Sigmoid colon (tissue), 4 donors: ENCODE measurements at regions not wholly inside any gene's neighbourhood (a gene's known extent, or its start where the extent isn't known, plus 50 kb on each side); places are given as distances from the start of the nearest gene placed in this dataset.

Experiments
- CTCF ChIP-seq, 4 experiments: fragments of 450-650 bp in 3 of 4; fragments of 200-600 bp in 1 of 4; IDR thresholded peaks; one replicate each; pipeline ENCODE4 v1.5.1; 2016 to 2019; ENCODE audit warnings: antibody characterized with exemption in 4 of 4, mild to moderate bottlenecking in 3 of 4, moderate library complexity in 2 of 4
- EP300 ChIP-seq, 4 donors: sonication (generic); formaldehyde crosslinking; IDR thresholded peaks; one replicate each; pipeline ENCODE4 v1.6.1; 2017; ENCODE audit warnings: antibody characterized with exemption in 4 of 4
- POLR2A ChIP-seq, 2 donors: fragments of 450-650 bp; IDR thresholded peaks; one replicate each; pipeline ENCODE4 v1.6.1; 2016; ENCODE audit warnings: antibody characterized with exemption in 2 of 2, mild to moderate bottlenecking in 2 of 2, moderate library complexity in 2 of 2
- POLR2AphosphoS5 ChIP-seq, 4 donors: sonication (generic); formaldehyde crosslinking; IDR thresholded peaks; one replicate each; pipeline ENCODE4 v1.6.1; 2017; ENCODE audit warnings: antibody characterized with exemption in 4 of 4

- TF ChIP-seq CTCF (IDR thresholded peaks at IDR 0.05), result no peak
- no peak for TF ChIP-seq POLR2A (IDR thresholded peaks at IDR 0.05)
- TF ChIP-seq EP300 (IDR thresholded peaks at IDR 0.05), result no peak
- TF ChIP-seq POLR2AphosphoS5 (IDR thresholded peaks at IDR 0.05), result no peak
Observed at GRCh38 chr6:112431803-112432202, 84.7 kb downstream of the RFPL4B start.
